BLaER1 (cell line): ENCODE measurements at regions not wholly inside any gene's neighbourhood (a gene's known extent, or its start where the extent isn't known, plus 50 kb on each side); places are given as distances from the start of the nearest gene placed in this dataset.

ENCODE experiments used
- H3K27ac ChIP-seq: shearing (Covaris generic); formaldehyde crosslinking; 2 replicates; pipeline ENCODE4 v1.8.1; 2022
- H3K27me3 ChIP-seq: shearing (Covaris generic); formaldehyde crosslinking; 2 replicates; pipeline ENCODE4 v1.8.1; 2022
- H3K36me3 ChIP-seq: shearing (Covaris generic); formaldehyde crosslinking; 2 replicates; pipeline ENCODE4 v1.8.1; 2022
- H3K4me1 ChIP-seq: shearing (Covaris generic); formaldehyde crosslinking; 2 replicates; pipeline ENCODE4 v1.8.1; 2022
- H3K4me2 ChIP-seq: shearing (Covaris generic); formaldehyde crosslinking; 2 replicates; pipeline ENCODE4 v1.8.1; 2022
- H3K4me3 ChIP-seq: shearing (Covaris generic); formaldehyde crosslinking; 2 replicates; pipeline ENCODE4 v1.8.1; 2022
- H3K9ac ChIP-seq: shearing (Covaris generic); formaldehyde crosslinking; 2 replicates; pipeline ENCODE4 v1.8.1; 2022
- H3K9me3 ChIP-seq: shearing (Covaris generic); formaldehyde crosslinking; 2 replicates; pipeline ENCODE4 v1.8.1; 2022
- H4K20me1 ChIP-seq: shearing (Covaris generic); formaldehyde crosslinking; 2 replicates; pipeline ENCODE4 v1.8.1; 2022
- Cebpa-rat ChIP-seq: shearing (Covaris generic); IDR thresholded peaks from 2 replicates; pipeline ENCODE4 v1.8.1; 2022

GRCh38 chr20:61057443-61058121 lies 194.5 kb upstream of the CDH4 start:
- no peaks in the 10 kb centered on the region for H4K20me1 ChIP-seq
- no peaks in the 10 kb centered on the region for H3K36me3 ChIP-seq
- no peak for TF ChIP-seq Cebpa-rat
- H3K4me1 ChIP-seq: peaks cover 25% of the 10 kb centered on the region
- H3K27me3 ChIP-seq: no peaks in the 10 kb centered on the region
- H3K9ac ChIP-seq: no peak overlapping the region
- H3K27ac ChIP-seq: no peak overlapping the region
- no peak overlapping the region for H3K4me3 ChIP-seq
- no peaks in the 10 kb centered on the region for H3K9me3 ChIP-seq
- H3K4me2 ChIP-seq: no peak overlapping the region

- Histone ChIP-seq H3K4me3 (no peak overlapping the region), H3K27ac (peak overlapping the region; percentile 47; the same call in 1 of the 2 replicates), H3K27me3 (no peaks in the 10 kb centered on the region), H3K9me3 (no peaks in the 10 kb centered on the region), H3K4me2 (peak overlapping the region; percentile 27; the same call in 1 of the 2 replicates), H4K20me1 (no peaks in the 10 kb centered on the region), H3K36me3 (no peaks in the 10 kb centered on the region), H3K9ac (no peak overlapping the region), H3K4me1 (peaks cover 5% of the 10 kb centered on the region)
- no peak for TF ChIP-seq Cebpa-rat
Measured at GRCh38 chr20:61061981-61062380, 190.1 kb upstream of the CDH4 start.

- no peaks in the 10 kb centered on the region for H3K9me3 ChIP-seq
- no peaks in the 10 kb centered on the region for H3K36me3 ChIP-seq
- H3K4me1 ChIP-seq: peaks cover 9% of the 10 kb centered on the region
- no peak overlapping the region for H3K9ac ChIP-seq
- H3K27me3 ChIP-seq: no peaks in the 10 kb centered on the region
- no peak overlapping the region for H3K27ac ChIP-seq
- no peaks in the 10 kb centered on the region for H4K20me1 ChIP-seq
- no peak overlapping the region for H3K4me2 ChIP-seq
- H3K4me3 ChIP-seq: no peak overlapping the region
- TF ChIP-seq Cebpa-rat: no peak
Measured at GRCh38 chr20:61065853-61066252, 186.2 kb upstream of the CDH4 start.

GRCh38 chr20:61066526-61066925 lies 185.5 kb upstream of the CDH4 start:
- Histone ChIP-seq H3K4me1 (peaks cover 9% of the 10 kb centered on the region), H3K36me3 (no peaks in the 10 kb centered on the region), H3K27me3 (no peaks in the 10 kb centered on the region), H3K4me2 (no peak overlapping the region), H3K9me3 (no peaks in the 10 kb centered on the region), H3K4me3 (no peak overlapping the region), H4K20me1 (no peaks in the 10 kb centered on the region), H3K9ac (no peak overlapping the region), H3K27ac (no peak overlapping the region)
- no peak for TF ChIP-seq Cebpa-rat

- no peaks in the 10 kb centered on the region for H3K27me3 ChIP-seq
- H4K20me1 ChIP-seq: no peaks in the 10 kb centered on the region
- TF ChIP-seq Cebpa-rat: no peak
- no peaks in the 10 kb centered on the region for H3K9me3 ChIP-seq
- H3K4me2 ChIP-seq: no peak overlapping the region
- no peak overlapping the region for H3K9ac ChIP-seq
- no peak overlapping the region for H3K27ac ChIP-seq
- no peaks in the 10 kb centered on the region for H3K36me3 ChIP-seq
- no peak overlapping the region for H3K4me3 ChIP-seq
- H3K4me1 ChIP-seq: peaks cover 4% of the 10 kb centered on the region; the same call in 1 of the 2 replicates
Measured at GRCh38 chr20:61067221-61067620, 184.8 kb upstream of the CDH4 start.

- H3K9me3 ChIP-seq: peaks cover 13% of the 10 kb centered on the region
- no peaks in the 10 kb centered on the region for H3K27me3 ChIP-seq
- no peaks in the 10 kb centered on the region for H4K20me1 ChIP-seq
- TF ChIP-seq Cebpa-rat: no peak
- H3K36me3 ChIP-seq: no peaks in the 10 kb centered on the region
- no peak overlapping the region for H3K4me2 ChIP-seq
- no peak overlapping the region for H3K27ac ChIP-seq
- peaks cover 1% of the 10 kb centered on the region; the same call in 1 of the 2 replicates for H3K4me1 ChIP-seq
- no peak overlapping the region for H3K4me3 ChIP-seq
- no peak overlapping the region for H3K9ac ChIP-seq
Measured at GRCh38 chr20:61072398-61072797, 179.7 kb upstream of the CDH4 start.

- Histone ChIP-seq H3K9me3 (peaks cover 19% of the 10 kb centered on the region), H3K4me3 (no peak overlapping the region), H3K4me1 (no peaks in the 10 kb centered on the region), H4K20me1 (no peaks in the 10 kb centered on the region), H3K4me2 (no peak overlapping the region), H3K27ac (no peak overlapping the region), H3K27me3 (no peaks in the 10 kb centered on the region), H3K9ac (no peak overlapping the region), H3K36me3 (no peaks in the 10 kb centered on the region)
- no peak for TF ChIP-seq Cebpa-rat
Measured at GRCh38 chr20:61073376-61073775, 178.7 kb upstream of the CDH4 start.

- Histone ChIP-seq H3K4me1 (peaks cover 85% of the 10 kb centered on the region), H4K20me1 (no peaks in the 10 kb centered on the region), H3K9me3 (peaks cover 35% of the 10 kb centered on the region), H3K27ac (peak overlapping the region; percentile 89), H3K4me3 (peak overlapping the region; percentile 26; the same call in 1 of the 2 replicates), H3K27me3 (no peaks in the 10 kb centered on the region), H3K36me3 (no peaks in the 10 kb centered on the region; the same call in 1 of the 2 replicates), H3K4me2 (peak overlapping the region; percentile 84), H3K9ac (peak overlapping the region; percentile 70)
- TF ChIP-seq Cebpa-rat: peak; percentile 47; the same call in 1 of the 2 replicates
Measured at GRCh38 chr20:61082720-61083119, 169.3 kb upstream of the CDH4 start.

- Histone ChIP-seq H3K27ac (peak overlapping the region; percentile 89), H3K27me3 (no peaks in the 10 kb centered on the region), H3K9ac (peak overlapping the region; percentile 70), H3K36me3 (no peaks in the 10 kb centered on the region; the same call in 1 of the 2 replicates), H3K4me2 (peak overlapping the region; percentile 84), H3K4me3 (peak overlapping the region; percentile 26; the same call in 1 of the 2 replicates), H4K20me1 (no peaks in the 10 kb centered on the region), H3K4me1 (peaks cover 92% of the 10 kb centered on the region), H3K9me3 (peaks cover 38% of the 10 kb centered on the region)
- no peak for TF ChIP-seq Cebpa-rat
Measured at GRCh38 chr20:61083431-61083830, 168.6 kb upstream of the CDH4 start.

- no peak overlapping the region for H3K4me3 ChIP-seq
- H3K36me3 ChIP-seq: no peaks in the 10 kb centered on the region; the same call in 1 of the 2 replicates
- no peaks in the 10 kb centered on the region for H3K27me3 ChIP-seq
- H3K4me1 ChIP-seq: peaks cover 100% of the 10 kb centered on the region
- H3K9ac ChIP-seq: no peak overlapping the region
- H3K4me2 ChIP-seq: peak overlapping the region; percentile 84; the same call in 1 of the 2 replicates
- TF ChIP-seq Cebpa-rat: no peak
- no peaks in the 10 kb centered on the region for H4K20me1 ChIP-seq
- peak overlapping the region; percentile 20; the same call in 1 of the 2 replicates for H3K27ac ChIP-seq
- peaks cover 38% of the 10 kb centered on the region for H3K9me3 ChIP-seq
Measured at GRCh38 chr20:61086031-61086430, 166.0 kb upstream of the CDH4 start.
